HL-60 (cell line): ENCODE measurements at regions not wholly inside any gene's neighbourhood (a gene's known extent, or its start where the extent isn't known, plus 50 kb on each side); places are given as distances from the start of the nearest gene placed in this dataset.

ENCODE experiments used
- DNase-seq, 2 experiments: peaks; one replicate each; pipeline ENCODE4 v3.0.0-alpha.2; 2010 to 2020; ENCODE audit warnings: low read depth in 1 of 2, low spot score in 1 of 2
- H3K27ac ChIP-seq: fragments of 250-450 bp; sonication (Bioruptor Pico); replicated peaks from 2 replicates; pipeline ENCODE4 v1.5.1; 2020; ENCODE audit warnings: mild to moderate bottlenecking, moderate library complexity
- H3K27me3 ChIP-seq: fragments of 250-450 bp; sonication (Bioruptor Pico); 2 replicates; pipeline ENCODE4 v1.5.1; 2021; ENCODE audit warnings: mild to moderate bottlenecking, moderate library complexity; ENCODE audit not compliant: insufficient read depth, poor library complexity, severe bottlenecking
- H3K4me3 ChIP-seq: replicated peaks from 2 replicates; pipeline ENCODE4 v1.5.1; 2011; ENCODE audit warnings: mild to moderate bottlenecking, control low read depth, low read length; ENCODE audit not compliant: insufficient read depth
- GABPA ChIP-seq: IDR thresholded peaks from 2 replicates; pipeline ENCODE4 v1.6.1; 2012; ENCODE audit warnings: low read depth
- POLR2AphosphoS5 ChIP-seq: IDR thresholded peaks from 2 replicates; pipeline ENCODE4 v1.6.1; 2012; ENCODE audit warnings: low read depth
- SPI1 ChIP-seq: IDR thresholded peaks from 2 replicates; pipeline ENCODE4 v1.6.1; 2012; ENCODE audit warnings: low read depth, mild to moderate bottlenecking, borderline replicate concordance
- TF ChIP-seq, protein P1 (sequence below): IDR thresholded peaks from one replicate; pipeline ENCODE4 v1.5.1; 2011; ENCODE audit warnings: low read length, control low read depth, inconsistent platforms; ENCODE audit not compliant: insufficient read depth
- TF ChIP-seq, protein P2 (sequence below): IDR thresholded peaks from 2 replicates; pipeline ENCODE4 v1.6.1; 2012; ENCODE audit warnings: low read depth; ENCODE audit not compliant: insufficient replicate concordance

DNA sequence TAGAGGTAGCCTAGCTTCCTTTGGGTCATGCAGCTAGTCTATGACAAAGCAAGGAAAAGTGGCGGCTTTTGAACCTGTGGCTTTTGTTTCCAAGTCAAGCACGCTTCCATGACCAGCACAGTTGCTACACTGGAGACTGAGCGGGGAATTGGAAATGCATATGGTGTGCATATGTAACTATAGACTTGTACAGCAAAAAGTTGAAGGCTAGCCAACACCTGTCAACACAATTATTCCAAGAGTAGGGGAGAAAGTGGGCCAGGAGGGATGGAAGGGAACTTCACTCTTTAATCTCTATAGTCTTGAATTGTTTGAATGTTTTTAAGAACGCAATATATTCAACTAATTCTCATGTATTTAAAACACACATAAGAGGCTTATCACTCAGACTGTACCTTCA is 218.5 kb upstream of the CADM1 start:
- TF ChIP-seq, protein P1, sequence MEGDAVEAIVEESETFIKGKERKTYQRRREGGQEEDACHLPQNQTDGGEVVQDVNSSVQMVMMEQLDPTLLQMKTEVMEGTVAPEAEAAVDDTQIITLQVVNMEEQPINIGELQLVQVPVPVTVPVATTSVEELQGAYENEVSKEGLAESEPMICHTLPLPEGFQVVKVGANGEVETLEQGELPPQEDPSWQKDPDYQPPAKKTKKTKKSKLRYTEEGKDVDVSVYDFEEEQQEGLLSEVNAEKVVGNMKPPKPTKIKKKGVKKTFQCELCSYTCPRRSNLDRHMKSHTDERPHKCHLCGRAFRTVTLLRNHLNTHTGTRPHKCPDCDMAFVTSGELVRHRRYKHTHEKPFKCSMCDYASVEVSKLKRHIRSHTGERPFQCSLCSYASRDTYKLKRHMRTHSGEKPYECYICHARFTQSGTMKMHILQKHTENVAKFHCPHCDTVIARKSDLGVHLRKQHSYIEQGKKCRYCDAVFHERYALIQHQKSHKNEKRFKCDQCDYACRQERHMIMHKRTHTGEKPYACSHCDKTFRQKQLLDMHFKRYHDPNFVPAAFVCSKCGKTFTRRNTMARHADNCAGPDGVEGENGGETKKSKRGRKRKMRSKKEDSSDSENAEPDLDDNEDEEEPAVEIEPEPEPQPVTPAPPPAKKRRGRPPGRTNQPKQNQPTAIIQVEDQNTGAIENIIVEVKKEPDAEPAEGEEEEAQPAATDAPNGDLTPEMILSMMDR, result no peak
- Histone ChIP-seq H3K4me3 (no peak overlapping the region), H3K27ac (no peak overlapping the region), H3K27me3 (no peaks in the 10 kb centered on the region)
- no peak for DNase-seq

DNA sequence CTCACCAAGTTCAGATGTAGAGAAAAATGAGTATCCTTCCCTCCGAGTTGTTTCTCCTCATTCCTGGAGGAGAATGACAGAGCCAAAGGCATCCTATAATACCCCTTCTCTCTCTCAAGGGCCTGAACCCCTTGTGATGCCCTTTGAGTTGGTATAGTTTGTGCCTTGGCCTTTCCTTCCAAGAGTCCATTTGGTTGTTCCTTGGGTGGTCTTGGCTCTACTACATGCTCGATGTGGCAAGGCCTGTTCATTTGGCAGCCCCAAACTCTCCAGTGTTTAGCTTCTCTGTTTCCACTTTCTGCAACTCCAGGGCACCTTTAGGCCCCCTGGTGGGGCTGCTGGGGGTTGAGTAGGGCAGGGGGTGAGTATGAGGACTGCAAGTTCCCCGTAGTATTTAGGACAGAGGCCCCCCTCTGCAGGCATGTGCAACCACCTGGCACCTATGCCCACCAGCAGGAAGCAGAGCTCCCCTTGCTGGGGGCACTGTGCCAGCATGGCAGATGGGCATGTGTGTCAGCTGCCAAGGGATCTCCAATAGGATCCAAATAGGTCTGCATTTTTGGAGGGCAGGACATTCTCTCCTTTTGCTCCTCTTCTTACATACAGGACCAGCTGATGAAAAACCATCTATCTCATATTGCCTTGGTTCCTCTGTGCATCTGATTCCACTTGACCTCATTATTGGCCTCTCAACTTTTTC is 217.2 kb upstream of the CADM1 start:
- no peaks in the 10 kb centered on the region for H3K27me3 ChIP-seq
- TF ChIP-seq, protein P2, sequence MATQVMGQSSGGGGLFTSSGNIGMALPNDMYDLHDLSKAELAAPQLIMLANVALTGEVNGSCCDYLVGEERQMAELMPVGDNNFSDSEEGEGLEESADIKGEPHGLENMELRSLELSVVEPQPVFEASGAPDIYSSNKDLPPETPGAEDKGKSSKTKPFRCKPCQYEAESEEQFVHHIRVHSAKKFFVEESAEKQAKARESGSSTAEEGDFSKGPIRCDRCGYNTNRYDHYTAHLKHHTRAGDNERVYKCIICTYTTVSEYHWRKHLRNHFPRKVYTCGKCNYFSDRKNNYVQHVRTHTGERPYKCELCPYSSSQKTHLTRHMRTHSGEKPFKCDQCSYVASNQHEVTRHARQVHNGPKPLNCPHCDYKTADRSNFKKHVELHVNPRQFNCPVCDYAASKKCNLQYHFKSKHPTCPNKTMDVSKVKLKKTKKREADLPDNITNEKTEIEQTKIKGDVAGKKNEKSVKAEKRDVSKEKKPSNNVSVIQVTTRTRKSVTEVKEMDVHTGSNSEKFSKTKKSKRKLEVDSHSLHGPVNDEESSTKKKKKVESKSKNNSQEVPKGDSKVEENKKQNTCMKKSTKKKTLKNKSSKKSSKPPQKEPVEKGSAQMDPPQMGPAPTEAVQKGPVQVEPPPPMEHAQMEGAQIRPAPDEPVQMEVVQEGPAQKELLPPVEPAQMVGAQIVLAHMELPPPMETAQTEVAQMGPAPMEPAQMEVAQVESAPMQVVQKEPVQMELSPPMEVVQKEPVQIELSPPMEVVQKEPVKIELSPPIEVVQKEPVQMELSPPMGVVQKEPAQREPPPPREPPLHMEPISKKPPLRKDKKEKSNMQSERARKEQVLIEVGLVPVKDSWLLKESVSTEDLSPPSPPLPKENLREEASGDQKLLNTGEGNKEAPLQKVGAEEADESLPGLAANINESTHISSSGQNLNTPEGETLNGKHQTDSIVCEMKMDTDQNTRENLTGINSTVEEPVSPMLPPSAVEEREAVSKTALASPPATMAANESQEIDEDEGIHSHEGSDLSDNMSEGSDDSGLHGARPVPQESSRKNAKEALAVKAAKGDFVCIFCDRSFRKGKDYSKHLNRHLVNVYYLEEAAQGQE, result no peak
- TF ChIP-seq, protein P1, result no peak
- TF ChIP-seq SPI1 (no peak), GABPA (no peak), POLR2AphosphoS5 (no peak)
- no peak overlapping the region for H3K27ac ChIP-seq
- no peak for DNase-seq
- no peak overlapping the region for H3K4me3 ChIP-seq

DNA sequence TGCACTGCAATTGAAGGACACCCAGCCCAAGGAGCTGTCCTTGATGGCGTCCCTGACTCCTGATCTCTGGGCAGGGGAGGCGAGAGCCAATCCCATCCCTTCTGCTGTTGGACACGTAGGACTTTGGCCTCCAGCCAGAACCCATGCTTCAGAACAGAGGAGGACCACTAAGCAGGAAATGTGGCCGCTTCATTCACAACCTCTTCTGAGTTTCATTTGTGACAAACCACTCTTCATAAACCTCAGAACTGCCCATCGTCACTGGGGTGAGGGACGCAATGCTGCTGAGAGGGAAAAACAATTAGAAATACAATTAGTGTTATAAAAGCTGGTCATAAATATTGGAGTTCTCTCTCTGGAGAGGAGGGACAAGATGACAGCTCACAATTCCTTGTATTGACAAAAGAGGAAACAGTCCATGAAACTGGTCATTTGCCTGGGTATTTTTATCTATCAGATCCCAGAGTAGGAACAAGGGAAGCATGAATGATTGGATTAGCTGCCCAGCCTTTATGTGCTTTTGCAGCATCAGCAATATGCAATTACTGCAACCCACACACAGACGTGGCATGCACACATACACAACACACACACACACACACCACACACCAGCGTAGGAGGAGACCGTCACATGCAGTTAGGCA is 216.5 kb upstream of the CADM1 start:
- no peak for DNase-seq
- Histone ChIP-seq H3K27me3 (no peaks in the 10 kb centered on the region), H3K4me3 (no peak overlapping the region), H3K27ac (no peak overlapping the region)
- TF ChIP-seq, protein P1, result no peak
- TF ChIP-seq SPI1 (no peak), GABPA (no peak), POLR2AphosphoS5 (no peak)
- TF ChIP-seq, protein P2, result no peak

DNA sequence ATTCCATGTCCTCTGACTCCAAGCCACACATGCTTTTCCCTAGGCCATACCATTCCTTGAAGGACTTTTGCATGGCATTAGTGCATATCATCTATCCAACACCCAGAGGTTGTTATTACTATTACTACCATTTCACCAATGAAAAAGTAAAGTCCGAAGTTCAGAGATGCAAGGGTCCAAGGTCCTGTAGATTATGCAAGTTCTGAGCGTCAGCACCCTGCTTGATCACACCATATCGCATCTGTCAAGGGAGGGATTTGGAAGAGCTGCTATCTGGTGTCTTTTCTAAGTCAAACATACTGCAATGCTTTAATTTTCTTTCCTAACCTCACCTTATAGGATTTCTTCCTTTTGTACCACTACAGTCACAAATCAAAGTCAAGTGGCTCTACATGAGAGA is 214.7 kb upstream of the CADM1 start:
- no peaks in the 10 kb centered on the region for H3K27me3 ChIP-seq
- no peak for DNase-seq

More for the DNA sequence above, 214.7 kb upstream of the CADM1 start:
- TF ChIP-seq, protein P2, result no peak
- TF ChIP-seq POLR2AphosphoS5 (no peak), GABPA (no peak), SPI1 (no peak)
- TF ChIP-seq, protein P1, result no peak
- H3K4me3 ChIP-seq, result no peak overlapping the region
- H3K27ac ChIP-seq, result no peak overlapping the region
